Myocyte (in vitro differentiated cells): ENCODE measurements at regions not wholly inside any gene's neighbourhood (a gene's known extent, or its start where the extent isn't known, plus 50 kb on each side); places are given as distances from the start of the nearest gene placed in this dataset.

Experiments
- DNase-seq: peaks from one replicate; pipeline ENCODE4 v3.0.0-alpha.2; 2012; ENCODE audit warnings: low read depth

DNA sequence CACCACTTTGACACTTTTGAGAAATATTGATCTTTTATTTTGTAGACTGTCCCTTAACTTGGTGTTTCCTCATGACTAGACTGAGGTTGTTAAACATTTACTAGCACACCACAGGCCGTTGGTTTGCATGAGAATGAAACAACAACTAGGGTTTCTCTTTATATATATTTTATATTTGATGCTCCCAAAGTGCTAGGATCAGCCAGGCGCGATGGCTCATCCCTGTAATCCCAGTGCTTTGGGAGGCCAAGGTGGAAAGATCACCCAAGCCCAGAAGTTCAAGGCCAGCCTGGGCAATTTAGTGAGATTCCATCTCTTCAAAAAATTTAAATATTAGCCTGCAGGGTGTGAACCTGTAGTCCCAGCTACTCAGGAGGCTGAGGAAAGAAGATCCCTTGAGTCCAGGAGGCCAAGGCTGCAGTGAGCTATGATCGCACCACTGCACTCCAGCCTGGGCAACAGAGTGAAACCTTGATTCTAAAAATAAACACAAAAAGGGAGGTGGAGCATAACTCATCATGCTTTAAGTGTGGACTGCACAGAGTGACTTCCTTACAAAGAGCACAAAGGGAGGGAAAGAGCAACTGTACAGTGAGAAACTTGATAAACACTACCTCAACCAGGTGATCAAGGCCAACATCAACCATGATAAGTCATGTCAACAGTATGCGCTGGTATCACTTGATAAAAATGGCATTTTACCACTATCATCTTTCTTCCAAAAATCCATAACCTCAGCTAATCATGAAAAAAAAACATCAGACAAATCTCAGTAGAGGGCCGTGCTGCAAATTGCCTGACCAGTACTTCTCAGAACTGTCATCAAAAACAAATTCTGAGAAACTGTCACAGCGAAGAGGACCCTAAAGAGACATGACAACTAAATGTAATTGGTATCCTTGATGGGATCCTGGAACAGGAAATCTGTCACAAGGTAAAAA is 72.8 kb upstream of the ATF7IP2 start:
- no peak for DNase-seq

DNA sequence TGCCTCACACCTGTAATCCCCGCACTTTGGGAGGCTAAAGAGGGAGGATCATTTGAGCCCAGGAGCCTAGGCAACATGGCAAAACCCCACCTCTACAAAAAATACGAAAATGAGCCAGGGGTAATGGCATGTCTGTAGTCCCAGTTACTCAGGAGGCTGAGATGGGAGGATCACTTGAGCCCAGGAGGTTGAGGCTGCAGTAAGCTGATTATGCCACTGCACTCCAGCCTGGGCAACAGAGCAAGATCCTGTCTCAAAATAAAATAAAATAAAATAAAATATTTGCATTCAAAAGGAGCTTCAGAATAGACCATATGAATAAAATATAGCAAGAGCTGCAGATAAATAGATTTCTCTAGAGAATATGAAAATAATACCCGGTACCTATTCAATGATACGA is 71.5 kb upstream of the ATF7IP2 start:
- DNase-seq: no peak

DNA sequence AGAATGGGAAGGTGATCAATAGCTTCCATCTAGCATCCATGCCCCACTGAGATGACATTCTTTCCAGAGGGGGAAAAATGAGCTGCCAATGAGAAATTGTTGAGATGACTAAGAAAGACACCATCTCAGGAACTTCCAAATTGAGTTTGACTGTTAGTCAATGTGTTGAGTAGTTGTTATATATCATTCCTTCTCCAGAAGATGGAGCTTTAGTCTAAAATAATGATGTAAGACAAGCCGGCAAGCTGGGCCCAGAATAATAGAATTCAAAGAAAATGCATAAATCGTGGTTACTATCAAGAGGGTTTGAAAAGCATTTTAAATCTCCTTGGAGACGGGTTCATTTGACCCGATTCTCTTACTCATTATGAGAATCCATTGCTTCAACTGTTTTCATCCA is 71.0 kb upstream of the ATF7IP2 start:
- peak; percentile 6 for DNase-seq

DNA sequence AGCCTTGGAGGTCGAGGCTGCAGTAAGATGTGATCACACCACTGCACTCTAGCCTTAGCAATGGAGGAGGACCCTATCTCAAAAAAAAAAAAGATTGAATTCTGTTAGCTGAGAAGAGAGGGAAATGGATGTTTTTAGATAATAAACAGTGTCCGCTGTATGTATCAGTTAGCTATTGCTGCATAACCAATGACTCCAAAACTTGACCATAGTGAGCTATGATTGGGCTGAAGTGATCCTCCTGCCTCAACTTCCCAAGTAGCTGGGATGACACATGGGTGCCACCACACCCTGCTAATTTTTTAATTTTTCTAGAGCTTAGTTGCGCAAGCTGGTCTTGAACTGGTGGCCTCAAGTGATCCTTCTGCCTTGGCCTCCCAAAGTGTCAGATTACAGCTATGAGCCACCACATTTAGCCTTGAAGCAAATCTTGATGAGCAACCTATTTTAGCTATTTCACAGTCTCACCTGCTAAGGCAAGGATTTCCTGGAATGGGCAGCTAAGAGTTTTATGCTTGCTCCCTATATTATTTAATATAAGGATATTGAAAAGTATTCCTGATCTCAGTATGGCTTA is 68.3 kb upstream of the ATF7IP2 start:
- no peak for DNase-seq

DNA sequence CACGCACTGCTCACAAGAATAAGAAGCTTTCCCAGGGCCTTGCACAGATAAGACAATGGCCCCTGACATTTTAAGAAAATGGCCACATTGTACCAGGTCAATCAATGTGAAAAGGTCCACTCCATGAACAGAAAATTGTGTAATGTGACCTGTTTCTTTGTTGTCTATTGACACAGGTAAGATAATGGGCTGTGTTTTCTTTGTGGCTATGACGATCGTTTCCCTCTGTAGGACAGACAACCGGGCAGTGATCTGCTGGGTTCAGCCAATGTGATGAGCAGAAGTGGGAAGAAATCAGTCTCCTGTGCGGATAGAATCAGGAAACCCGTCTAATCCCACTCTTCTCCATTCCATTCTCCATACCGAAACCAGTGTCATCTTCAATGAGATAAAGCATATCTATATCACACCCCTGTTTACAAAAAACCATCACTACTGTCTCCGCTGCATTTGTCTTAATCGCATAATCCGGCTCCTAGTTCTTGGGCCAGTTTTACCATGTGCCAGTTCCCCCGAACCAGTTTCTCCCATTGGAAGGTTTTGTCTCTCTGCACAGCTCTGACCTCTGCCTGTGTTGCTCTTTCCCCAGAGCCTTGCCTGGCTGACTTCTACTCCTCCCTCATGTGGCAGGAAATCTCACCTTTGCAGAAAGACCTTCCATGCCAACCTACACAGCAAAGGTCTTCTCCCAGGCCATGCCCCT is 66.9 kb upstream of the ATF7IP2 start:
- DNase-seq: no peak

DNA sequence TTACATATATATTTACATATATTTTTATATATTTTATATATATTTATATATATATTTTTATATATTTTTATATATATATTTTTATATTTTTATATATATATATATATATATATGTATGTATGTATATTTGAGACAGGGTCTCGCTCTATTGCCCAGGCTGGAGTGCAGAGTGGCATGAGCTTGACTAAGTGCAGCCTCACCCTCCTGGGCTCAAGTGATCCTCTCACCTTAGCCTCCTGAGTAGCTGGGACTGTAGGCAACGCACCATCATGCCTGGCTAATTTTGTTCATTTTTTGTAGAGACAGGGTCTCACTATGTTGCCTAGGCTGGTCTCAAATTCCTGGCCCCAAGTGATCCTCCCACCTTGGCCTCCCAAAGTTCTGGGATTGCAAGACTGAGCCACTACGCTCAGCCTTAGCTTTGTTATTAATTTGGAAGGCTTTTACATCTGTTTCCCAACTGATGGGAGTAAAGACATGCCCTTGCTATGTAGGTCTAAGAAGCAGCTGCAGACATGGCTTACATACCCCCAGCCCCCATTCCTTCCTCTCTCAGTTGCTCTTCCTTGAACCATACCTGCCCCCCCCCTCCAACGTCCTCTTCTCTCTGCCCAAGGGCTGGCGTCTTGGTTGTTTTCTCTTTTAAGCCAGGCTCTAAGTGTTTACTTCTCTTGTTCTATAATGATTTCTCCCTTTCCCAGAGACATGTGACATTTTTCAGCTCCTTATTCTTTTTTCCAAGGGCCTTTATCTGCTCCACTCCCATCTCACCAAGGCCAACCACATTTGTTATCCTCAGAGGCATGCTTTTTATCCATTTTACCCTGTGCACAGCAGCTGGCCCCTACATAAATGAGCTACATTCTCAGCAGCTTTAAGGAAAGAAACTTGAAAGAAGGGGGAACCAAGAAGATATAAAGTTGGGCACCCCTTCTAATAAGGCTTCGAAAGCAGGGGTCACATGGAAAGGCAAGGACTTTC is 64.2 kb upstream of the ATF7IP2 start:
- DNase-seq: no peak

DNA sequence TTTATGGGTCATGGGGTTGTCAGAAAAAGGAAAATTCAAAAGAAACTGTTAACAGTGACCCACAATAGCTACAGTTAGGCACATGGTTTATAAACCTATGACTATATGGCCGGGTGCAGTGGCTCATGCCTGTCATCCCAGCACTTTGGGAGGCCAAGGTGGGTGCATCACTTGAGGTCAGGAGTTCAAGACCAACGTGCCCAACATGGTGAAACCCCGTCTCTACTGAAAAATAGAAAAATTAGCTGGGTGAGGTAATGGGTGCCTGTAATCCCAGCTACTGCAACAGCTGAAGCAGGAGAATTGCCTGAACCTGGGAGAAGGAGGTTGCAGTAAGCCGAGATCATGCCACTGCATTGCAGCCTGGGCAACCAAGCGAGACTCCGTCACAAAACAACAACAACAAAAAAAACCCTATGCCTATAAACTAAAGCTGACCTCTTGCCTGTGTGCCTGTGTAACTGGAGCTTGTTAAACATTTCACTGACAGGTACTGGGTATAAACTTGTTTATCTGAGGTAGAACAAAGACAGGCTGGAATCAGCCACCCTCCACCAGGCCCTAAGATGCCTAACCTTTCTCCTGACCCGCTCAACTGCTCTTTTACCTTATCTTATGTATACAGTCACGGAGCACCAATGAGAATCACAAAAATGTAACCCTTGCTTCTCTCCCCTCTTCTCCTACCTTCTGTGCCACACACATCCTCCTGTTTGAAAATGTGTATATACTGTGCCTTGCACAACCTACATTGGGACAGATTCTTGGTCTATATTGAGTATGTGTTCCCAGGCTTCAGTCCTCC is 62.9 kb upstream of the ATF7IP2 start:
- DNase-seq: no peak

DNA sequence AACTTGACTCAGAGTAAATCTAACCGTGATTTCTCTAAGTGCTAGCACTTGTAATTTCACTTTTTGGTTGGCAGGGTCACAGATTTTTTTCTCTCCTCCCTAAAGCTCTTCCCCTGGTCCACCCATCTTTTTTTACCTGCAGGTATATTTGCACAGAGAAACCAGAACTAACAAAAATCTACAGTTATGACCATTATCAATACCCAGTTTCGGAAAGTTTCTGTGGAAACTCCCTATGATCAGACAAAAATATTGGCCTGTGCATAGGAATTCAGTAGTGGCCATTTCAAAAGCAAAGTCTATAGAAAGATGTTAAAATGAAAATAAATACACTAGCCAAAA is 62.4 kb upstream of the ATF7IP2 start:
- DNase-seq: no peak

DNA sequence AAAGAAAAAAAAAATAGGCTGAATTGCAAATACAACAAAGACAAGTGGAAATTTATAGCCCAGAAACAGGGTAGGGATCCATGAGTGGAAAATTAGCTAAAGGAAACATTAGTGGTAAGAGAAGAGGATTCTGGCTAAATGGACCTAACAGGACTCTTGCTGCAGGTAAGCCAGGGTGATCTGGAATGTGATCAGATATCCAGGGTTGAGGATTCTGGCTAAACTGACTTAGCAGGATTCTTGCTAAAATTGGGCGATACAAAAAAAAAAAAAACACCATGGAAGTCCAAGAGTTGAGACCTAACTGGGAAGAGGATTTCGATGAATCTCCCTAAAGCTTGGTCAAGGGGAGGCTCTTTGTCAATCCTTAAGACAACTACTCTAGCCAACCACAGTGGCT is 61.7 kb upstream of the ATF7IP2 start:
- no peak for DNase-seq

DNA sequence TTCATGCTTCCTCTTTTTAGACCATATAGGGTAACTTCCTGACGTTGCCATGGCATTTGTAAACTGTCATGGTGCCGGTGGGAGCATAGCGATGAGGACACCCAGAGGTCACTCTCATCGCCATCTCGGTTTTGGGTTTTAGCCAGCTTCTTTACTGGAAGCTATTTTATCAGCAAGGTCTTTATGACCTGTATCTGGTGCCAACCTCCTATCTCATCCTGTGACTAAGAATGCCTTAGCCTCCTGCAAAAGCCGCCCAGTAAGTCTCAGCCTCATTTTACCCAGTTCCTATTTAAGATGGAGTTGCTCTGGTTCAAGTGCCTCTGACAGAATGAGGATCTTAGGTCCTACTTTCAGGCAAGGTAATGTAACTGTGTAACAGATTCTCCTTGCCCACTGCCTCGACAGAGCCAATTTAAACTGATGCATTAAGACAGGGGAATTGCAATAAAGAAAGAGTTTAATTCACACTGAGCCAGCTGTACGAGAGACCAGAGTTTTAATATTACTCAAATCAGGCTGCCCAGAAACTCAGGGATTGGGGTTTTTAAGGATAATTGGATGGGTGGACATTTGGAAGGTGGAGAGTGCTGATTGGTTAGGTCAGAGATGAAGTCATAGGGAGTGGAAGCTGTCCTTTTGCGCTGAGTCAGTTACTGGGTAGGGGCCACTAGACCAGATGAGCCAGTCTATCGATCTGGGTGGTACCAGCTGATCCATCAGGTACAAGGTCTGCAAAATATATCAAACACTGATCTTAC is 59.9 kb upstream of the ATF7IP2 start:
- no peak for DNase-seq

DNA sequence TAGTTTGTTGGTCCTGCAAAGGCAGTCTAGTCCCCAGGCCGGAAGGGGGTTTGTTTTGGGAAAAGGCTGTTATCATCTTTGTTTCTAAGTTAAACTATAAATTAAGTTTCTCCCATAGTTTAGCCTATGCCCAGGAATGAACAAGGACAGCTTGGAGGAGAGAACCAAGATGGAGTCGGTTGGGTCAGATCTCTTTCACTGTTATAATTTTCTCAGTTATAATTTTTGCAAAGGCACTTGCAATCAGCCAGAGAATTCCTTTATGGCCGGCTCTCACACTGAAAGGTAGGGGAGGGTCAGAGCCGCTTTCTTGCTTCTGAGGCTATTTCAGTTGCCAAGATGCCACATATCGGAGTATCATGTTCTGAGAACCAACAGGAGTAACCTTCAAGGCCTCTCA is 59.2 kb upstream of the ATF7IP2 start:
- DNase-seq: no peak

DNA sequence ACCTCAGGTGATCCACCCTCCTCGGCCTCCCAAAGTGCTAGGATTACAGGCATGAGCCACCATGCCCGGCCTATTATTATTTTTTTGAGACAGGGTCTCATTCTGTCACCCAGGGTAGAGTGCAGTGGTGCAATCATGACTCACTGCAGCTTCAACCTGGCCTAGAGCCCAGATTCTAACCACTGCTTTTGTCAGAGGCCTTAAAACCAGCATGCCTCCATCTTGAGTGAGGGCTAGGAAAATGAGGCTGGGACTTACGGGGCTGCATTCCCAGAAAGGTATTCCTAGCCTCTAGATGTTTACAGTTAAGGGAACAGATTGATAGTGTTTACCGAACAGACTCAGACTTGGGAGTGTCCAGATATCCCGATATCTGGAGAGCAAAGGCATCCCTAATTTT is 57.6 kb upstream of the ATF7IP2 start:
- DNase-seq: peak; percentile 53

DNA sequence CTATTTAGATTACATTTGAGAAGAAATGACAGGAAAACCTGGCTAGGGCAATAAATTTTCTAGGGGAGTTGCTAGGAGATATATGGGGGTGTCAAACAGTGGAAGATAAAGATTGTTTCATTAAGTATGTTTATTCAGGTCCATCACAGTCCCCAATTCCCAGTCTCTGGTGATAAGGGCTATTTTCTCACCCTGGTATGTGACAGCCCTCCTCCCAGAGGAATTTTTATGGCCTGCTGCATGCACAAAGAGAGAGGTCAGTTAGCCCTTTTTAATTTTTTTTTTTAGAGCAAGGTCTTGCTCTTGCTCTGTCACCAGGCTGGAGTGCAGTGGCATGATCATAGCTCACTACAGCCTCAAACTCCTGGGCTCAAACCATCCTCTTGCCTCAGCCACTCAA is 53.6 kb upstream of the ATF7IP2 start:
- DNase-seq: no peak

DNA sequence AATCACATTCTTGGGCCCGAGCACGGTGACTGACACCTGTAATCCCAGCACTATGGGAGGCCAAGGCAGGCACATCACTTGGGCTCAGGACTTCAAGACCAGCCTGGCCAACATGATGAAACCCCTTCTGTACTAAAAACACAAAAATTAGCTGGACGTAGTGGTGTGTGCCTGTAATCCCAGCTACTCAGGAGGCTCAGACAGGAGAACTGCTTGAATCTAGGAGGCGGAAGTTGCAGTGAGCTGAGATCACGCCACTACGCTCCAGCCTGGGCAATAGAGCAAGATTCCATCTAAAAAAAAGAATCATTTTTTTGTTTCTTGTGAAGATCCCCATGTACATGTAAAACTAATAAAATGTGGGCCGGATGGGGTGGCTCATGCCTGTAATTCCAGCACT is 53.1 kb upstream of the ATF7IP2 start:
- no peak for DNase-seq

DNA sequence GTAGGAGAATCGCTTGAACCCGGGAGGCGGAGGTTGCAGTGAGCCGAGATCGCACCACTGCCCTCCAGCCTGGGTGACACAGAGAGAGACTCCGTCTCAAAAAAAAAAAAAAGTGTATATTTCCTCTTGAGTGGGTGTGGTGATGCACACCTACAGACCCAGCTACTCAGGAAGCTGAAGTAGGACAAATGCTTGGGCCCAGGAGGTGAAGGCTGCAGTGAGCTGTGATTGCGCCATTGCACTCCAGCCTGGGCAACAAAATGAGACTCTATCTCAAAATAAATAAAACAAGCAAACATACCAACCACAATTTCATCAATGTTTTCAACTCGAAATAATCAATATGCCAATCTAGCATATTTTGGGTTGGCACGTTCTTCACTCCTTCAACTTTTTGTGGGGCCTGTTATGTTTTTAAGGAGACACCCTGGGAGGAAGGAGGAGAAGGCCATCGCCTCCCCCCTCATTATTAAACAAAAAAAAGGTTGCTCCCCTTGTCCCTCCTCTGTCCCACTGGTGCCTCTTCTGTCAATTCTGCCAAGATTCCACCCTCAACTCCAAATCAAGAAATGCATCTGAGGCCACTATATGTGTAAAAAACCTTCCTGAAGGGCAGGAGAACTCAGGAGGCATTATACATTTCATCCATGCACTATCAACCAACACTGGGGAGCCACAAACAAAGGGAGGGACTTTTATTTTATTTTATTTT is 52.4 kb upstream of the ATF7IP2 start:
- DNase-seq: no peak

DNA sequence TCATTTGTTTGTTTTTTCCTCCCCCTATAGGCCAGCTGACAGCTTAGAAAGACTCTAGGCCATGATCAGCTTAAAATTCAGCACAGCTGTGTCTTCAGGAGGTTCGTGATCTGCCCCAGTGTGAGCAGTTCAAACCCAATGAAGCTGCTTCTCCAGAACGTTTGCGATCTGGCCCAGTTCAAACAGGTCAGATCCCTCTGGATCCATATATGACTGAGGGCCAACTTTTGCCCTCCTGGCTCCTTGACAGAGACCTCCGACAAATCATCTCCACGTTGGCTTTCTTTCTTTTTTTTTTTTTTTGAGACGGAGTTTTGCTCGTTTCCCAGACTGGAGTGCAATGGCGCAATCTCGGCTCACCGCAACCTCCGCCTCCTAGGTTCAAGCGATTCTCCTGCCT is 50.2 kb upstream of the ATF7IP2 start:
- DNase-seq: no peak
